ENCODE measurements at regions not wholly inside any gene's neighbourhood (a gene's known extent, or its start where the extent isn't known, plus 50 kb on each side); places are given as distances from the start of the nearest gene placed in this dataset.

- TF ChIP-seq CTCF (IDR thresholded peaks at IDR 0.05), result no peak
- TF ChIP-seq POLR2A (IDR thresholded peaks at IDR 0.05), result no peak
Observed at GRCh38 chr6:139858429-139858828, 484.0 kb upstream of the CITED2 start.
